Prostate gland (tissue), 2 donors: ENCODE measurements at regions not wholly inside any gene's neighbourhood (a gene's known extent, or its start where the extent isn't known, plus 50 kb on each side); places are given as distances from the start of the nearest gene placed in this dataset.

ENCODE experiments used
- POLR2AphosphoS5 ChIP-seq: sonication (generic); formaldehyde crosslinking; IDR thresholded peaks from one replicate; pipeline ENCODE4 v1.6.1; 2017; ENCODE audit warnings: antibody characterized with exemption
- TF ChIP-seq, protein P1 (sequence below), 4 experiments: fragments of 200-600 bp in 2 of 4; fragments of 450-650 bp in 2 of 4; sonication (generic) in 2 of 4; IDR thresholded peaks; 1 replicate in 3 of 4; 2 replicates in 1 of 4; pipeline ENCODE4 v1.5.1; 2016 to 2019; ENCODE audit warnings: antibody characterized with exemption in 4 of 4, mild to moderate bottlenecking in 2 of 4, moderate library complexity in 2 of 4

DNA sequence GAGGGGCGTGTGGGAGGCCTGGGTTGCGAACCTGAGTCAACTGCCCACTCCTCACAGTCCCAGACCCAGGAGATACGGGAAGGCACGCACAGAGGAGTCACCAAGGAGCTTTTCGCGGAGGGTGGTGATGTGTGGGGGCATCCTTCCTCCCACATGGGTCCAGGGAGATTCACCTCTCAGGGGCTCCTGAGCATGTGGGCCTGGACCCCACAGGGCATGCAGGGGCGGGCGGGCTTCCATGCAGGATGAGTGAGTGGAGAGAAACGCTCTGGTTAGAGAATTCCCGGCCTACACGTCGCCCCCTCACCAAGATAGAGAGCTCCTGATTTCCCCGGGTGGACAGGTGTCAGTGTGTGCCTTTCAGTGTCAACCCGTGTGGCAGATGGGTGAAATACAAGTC is 641.7 kb upstream of the FZD8 start:
- TF ChIP-seq POLR2AphosphoS5 = no peak
- TF ChIP-seq, protein P1, sequence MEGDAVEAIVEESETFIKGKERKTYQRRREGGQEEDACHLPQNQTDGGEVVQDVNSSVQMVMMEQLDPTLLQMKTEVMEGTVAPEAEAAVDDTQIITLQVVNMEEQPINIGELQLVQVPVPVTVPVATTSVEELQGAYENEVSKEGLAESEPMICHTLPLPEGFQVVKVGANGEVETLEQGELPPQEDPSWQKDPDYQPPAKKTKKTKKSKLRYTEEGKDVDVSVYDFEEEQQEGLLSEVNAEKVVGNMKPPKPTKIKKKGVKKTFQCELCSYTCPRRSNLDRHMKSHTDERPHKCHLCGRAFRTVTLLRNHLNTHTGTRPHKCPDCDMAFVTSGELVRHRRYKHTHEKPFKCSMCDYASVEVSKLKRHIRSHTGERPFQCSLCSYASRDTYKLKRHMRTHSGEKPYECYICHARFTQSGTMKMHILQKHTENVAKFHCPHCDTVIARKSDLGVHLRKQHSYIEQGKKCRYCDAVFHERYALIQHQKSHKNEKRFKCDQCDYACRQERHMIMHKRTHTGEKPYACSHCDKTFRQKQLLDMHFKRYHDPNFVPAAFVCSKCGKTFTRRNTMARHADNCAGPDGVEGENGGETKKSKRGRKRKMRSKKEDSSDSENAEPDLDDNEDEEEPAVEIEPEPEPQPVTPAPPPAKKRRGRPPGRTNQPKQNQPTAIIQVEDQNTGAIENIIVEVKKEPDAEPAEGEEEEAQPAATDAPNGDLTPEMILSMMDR (IDR thresholded peaks at IDR 0.05) = no peak
